HEK293 (cell line): ENCODE measurements at regions not wholly inside any gene's neighbourhood (a gene's known extent, or its start where the extent isn't known, plus 50 kb on each side); places are given as distances from the start of the nearest gene placed in this dataset.
A peak's percentile ranks its signal among the peaks of the same experiment; 100 is the strongest.

Source experiments
- CTCF ChIA-PET: fragments of 350-600 bp; formaldehyde crosslinking; extraction: SDS; loops from one replicate; lab custom pipeline; 2021; ENCODE audit warnings: antibody characterized with exemption; lab: Yijun Ruan, JAX
- POLR2A ChIA-PET: fragments of 300-600 bp; formaldehyde crosslinking; extraction: SDS; loops from one replicate; lab custom pipeline; 2020; ENCODE audit warnings: antibody characterized with exemption, inconsistent platforms; lab: Yijun Ruan, JAX
- H3K27ac ChIP-seq: fragments of 200-500 bp; sonication (Bioruptor generic); 2 replicates; pipeline ENCODE4 v1.5.1; 2014; ENCODE audit warnings: low read depth, low read length, control low read depth, inconsistent platforms; ENCODE audit errors: extremely low read depth
- H3K36me3 ChIP-seq, 2 experiments: fragments of 200-500 bp in 1 of 2; sonication (Bioruptor generic) in 1 of 2; 1 replicate in 1 of 2; 2 replicates in 1 of 2; pipeline ENCODE4 v1.5.1; 2014 to 2017; ENCODE audit warnings: inconsistent platforms in 2 of 2, low read length in 2 of 2; ENCODE audit not compliant: control insufficient read depth in 2 of 2, insufficient read depth in 1 of 2
- H3K4me1 ChIP-seq: fragments of 200-500 bp; sonication (Bioruptor generic); 2 replicates; pipeline ENCODE4 v1.5.1; 2014; ENCODE audit warnings: mild to moderate bottlenecking, low read length, inconsistent platforms; ENCODE audit not compliant: control insufficient read depth, insufficient read depth
- H3K4me3 ChIP-seq: 2 replicates; pipeline ENCODE4 v1.5.1; 2011; ENCODE audit warnings: low read depth, mild to moderate bottlenecking, control low read depth, low read length, moderate library complexity
- H3K9me3 ChIP-seq: fragments of 200-500 bp; sonication (Bioruptor generic); 2 replicates; pipeline ENCODE4 v1.5.1; 2014; ENCODE audit warnings: low read depth, low read length, inconsistent platforms; ENCODE audit not compliant: control insufficient read depth, insufficient read depth
- BCL11B ChIP-seq: fragments of 450-650 bp; formaldehyde crosslinking; IDR thresholded peaks from 2 replicates; pipeline ENCODE4 v1.5.1; 2016; ENCODE audit warnings: low read depth, missing biosample characterization, missing genetic modification characterization
- HOXC10 ChIP-seq: sonication (generic); formaldehyde crosslinking; IDR thresholded peaks from 2 replicates; pipeline ENCODE4 v1.8.1; 2023; ENCODE audit warnings: mild to moderate bottlenecking, missing genetic modification reagents
- PRDM1 ChIP-seq: fragments of 450-650 bp; formaldehyde crosslinking; IDR thresholded peaks from 2 replicates; pipeline ENCODE4; 2016; ENCODE audit warnings: missing biosample characterization, missing genetic modification characterization
- REST ChIP-seq: fragments of 450-650 bp; formaldehyde crosslinking; IDR thresholded peaks from 2 replicates; pipeline ENCODE4 v1.5.1; 2016; ENCODE audit warnings: missing biosample characterization, missing genetic modification characterization
- SETDB1 ChIP-seq: IDR thresholded peaks from one replicate; pipeline ENCODE4 v1.6.1; 2017; ENCODE audit warnings: mild to moderate bottlenecking, low read length, moderate library complexity, mixed read lengths; ENCODE audit not compliant: insufficient read length
- TCF7L2 ChIP-seq: IDR thresholded peaks from 2 replicates; pipeline ENCODE4 v1.6.1; 2011; ENCODE audit warnings: low read depth, mild to moderate bottlenecking, inconsistent platforms, low read length, moderate library complexity, borderline replicate concordance
- TRIM28 ChIP-seq: IDR thresholded peaks from 2 replicates; pipeline ENCODE4 v1.6.1; 2011; ENCODE audit warnings: low read length, control low read depth, borderline replicate concordance
- ZBTB11 ChIP-seq: fragments of 450-650 bp; formaldehyde crosslinking; conservative IDR thresholded peaks from 2 replicates; pipeline ENCODE4 v1.5.1; 2016; ENCODE audit warnings: low read depth, missing biosample characterization, missing genetic modification characterization
- ZNF138 ChIP-seq: fragments of 450-650 bp; formaldehyde crosslinking; IDR thresholded peaks from 2 replicates; pipeline ENCODE4 v1.5.1; 2016; ENCODE audit warnings: missing biosample characterization, missing genetic modification characterization, borderline replicate concordance
- ZNF19 ChIP-seq: fragments of 450-650 bp; formaldehyde crosslinking; IDR thresholded peaks from 2 replicates; pipeline ENCODE4; 2016; ENCODE audit warnings: missing biosample characterization, missing genetic modification characterization, low read depth
- ZNF266 ChIP-seq: fragments of 450-650 bp; formaldehyde crosslinking; IDR thresholded peaks from 2 replicates; pipeline ENCODE4 v1.5.1; 2016; ENCODE audit warnings: missing biosample characterization, missing genetic modification characterization, low read depth
- ZNF324 ChIP-seq: fragments of 450-650 bp; formaldehyde crosslinking; IDR thresholded peaks from 2 replicates; pipeline ENCODE4 v1.5.1; 2016; ENCODE audit warnings: missing biosample characterization, missing genetic modification characterization
- ZNF394 ChIP-seq: fragments of 450-650 bp; formaldehyde crosslinking; IDR thresholded peaks from 2 replicates; pipeline ENCODE4 v1.5.1; 2016; ENCODE audit warnings: missing biosample characterization, missing genetic modification characterization, mild to moderate bottlenecking, moderate library complexity, borderline replicate concordance
- ZNF416 ChIP-seq: fragments of 450-650 bp; formaldehyde crosslinking; IDR thresholded peaks from 2 replicates; pipeline ENCODE4 v1.5.1; 2016; ENCODE audit warnings: missing biosample characterization, missing genetic modification characterization
- ZNF423 ChIP-seq: fragments of 450-650 bp; formaldehyde crosslinking; IDR thresholded peaks from 2 replicates; pipeline ENCODE4 v1.5.1; 2016; ENCODE audit warnings: missing biosample characterization, missing genetic modification characterization
- ZNF433 ChIP-seq: fragments of 450-650 bp; formaldehyde crosslinking; IDR thresholded peaks from 2 replicates; pipeline ENCODE4 v1.5.1; 2016; ENCODE audit warnings: missing biosample characterization, missing genetic modification characterization, low read depth
- ZNF513 ChIP-seq: fragments of 450-650 bp; IDR thresholded peaks from 2 replicates; pipeline ENCODE4 v1.5.1; 2018; ENCODE audit warnings: missing biosample characterization, missing genetic modification characterization
- ZNF530 ChIP-seq: fragments of 450-650 bp; formaldehyde crosslinking; IDR thresholded peaks from 2 replicates; pipeline ENCODE4 v1.5.1; 2016; ENCODE audit warnings: low read depth, missing biosample characterization, missing genetic modification characterization
- ZNF561 ChIP-seq: fragments of 450-650 bp; IDR thresholded peaks from 2 replicates; pipeline ENCODE4 v1.5.1; 2018; ENCODE audit warnings: missing biosample characterization, missing genetic modification characterization, borderline replicate concordance
- ZNF571 ChIP-seq: fragments of 450-650 bp; formaldehyde crosslinking; IDR thresholded peaks from 2 replicates; pipeline ENCODE4 v1.5.0; 2017; ENCODE audit warnings: missing biosample characterization, missing genetic modification characterization
- ZNF600 ChIP-seq: fragments of 450-650 bp; formaldehyde crosslinking; IDR thresholded peaks from 2 replicates; pipeline ENCODE4 v1.5.1; 2016; ENCODE audit warnings: missing biosample characterization, missing genetic modification characterization
- ZSCAN30 ChIP-seq: fragments of 450-650 bp; IDR thresholded peaks from 2 replicates; pipeline ENCODE4 v1.5.1; 2018; ENCODE audit warnings: missing biosample characterization, mild to moderate bottlenecking, missing genetic modification characterization, moderate library complexity
- ZXDB ChIP-seq: fragments of 450-650 bp; formaldehyde crosslinking; IDR thresholded peaks from 2 replicates; pipeline ENCODE4 v1.5.1; 2016; ENCODE audit warnings: missing biosample characterization, missing genetic modification characterization

GRCh38 chr7:121515229-121515628 is 119.1 kb upstream of the FAM3C start:
- no peak overlapping the region for H3K4me3 ChIP-seq
- H3K9me3 ChIP-seq: no peaks in the 10 kb centered on the region
- CTCF ChIA-PET: no interaction called here
- no peaks in the 10 kb centered on the region for H3K36me3 ChIP-seq
- TF ChIP-seq ZNF513 (tag by site-specific recombination) (no peak), ZNF423 (no peak), ZBTB11 (tag by site-specific recombination) (no peak), ZNF266 (tag by site-specific recombination) (no peak)
- TF ChIP-seq, all 188 proteins: peak for 0
- no peak overlapping the region for H3K27ac ChIP-seq
- H3K4me1 ChIP-seq: no peaks in the 10 kb centered on the region
- POLR2A ChIA-PET: no interaction called here

- Histone ChIP-seq H3K4me3 (no peak overlapping the region), H3K4me1 (no peaks in the 10 kb centered on the region), H3K9me3 (no peaks in the 10 kb centered on the region), H3K27ac (no peak overlapping the region), H3K36me3 (no peaks in the 10 kb centered on the region)
- CTCF ChIA-PET: interaction anchor here (0.8 to 1.5 kb wide), 3 partner anchors 145 to 721 kb away, joined by 3 to 4 read pairs (median 4); no protein-coding TSS in a partner anchor
- TF ChIP-seq ZNF324 (tag by site-specific recombination) (no peak), ZNF394 (tag by site-specific recombination) (no peak), ZNF433 (tag by site-specific recombination) (no peak), ZNF19 (tag by site-specific recombination) (no peak), ZNF266 (tag by site-specific recombination) (no peak), BCL11B (no peak), PRDM1 (tag by site-specific recombination) (no peak), TCF7L2 (no peak)
- POLR2A ChIA-PET: no interaction called here
Measured at GRCh38 chr7:121513105-121513504, 117.0 kb upstream of the FAM3C start.

- POLR2A ChIA-PET: no interaction called here
- CTCF ChIA-PET: no interaction called here
- H3K4me3 ChIP-seq: no peak overlapping the region
- no peaks in the 10 kb centered on the region for H3K9me3 ChIP-seq
- H3K4me1 ChIP-seq: no peaks in the 10 kb centered on the region
- no peaks in the 10 kb centered on the region for H3K36me3 ChIP-seq
- H3K27ac ChIP-seq: no peak overlapping the region
- TF ChIP-seq ZNF600 (tag by site-specific recombination) (no peak), SETDB1 (peak; percentile 96), ZNF416 (tag by site-specific recombination) (no peak), HOXC10 (no peak), REST (no peak), ZNF530 (tag by site-specific recombination) (no peak), ZNF561 (tag by site-specific recombination) (no peak), TRIM28 (peak; percentile 76; the same call in 1 of the 2 replicates), ZSCAN30 (tag by site-specific recombination) (no peak), ZNF571 (no peak), ZXDB (tag by site-specific recombination) (no peak), ZNF138 (tag by site-specific recombination) (no peak)
Measured at GRCh38 chr7:121510858-121511482, 114.9 kb upstream of the FAM3C start.
